HG03066 (cell line): ENCODE measurements at regions not wholly inside any gene's neighbourhood (a gene's known extent, or its start where the extent isn't known, plus 50 kb on each side); places are given as distances from the start of the nearest gene placed in this dataset.

Experiments
- ATAC-seq: cut with Tn5 transposase; IDR thresholded peaks from one replicate; pipeline ENCODE4 v1.9.1; 2021; ENCODE audit warnings: low read depth; ENCODE audit not compliant: unreplicated experiment

GRCh38 chr6:91694016-91694654 lies 1107.3 kb upstream of the MAP3K7 start:
- no peak for ATAC-seq

GRCh38 chr6:91691449-91691848 lies 1104.6 kb upstream of the MAP3K7 start:
- no peak for ATAC-seq

DNA sequence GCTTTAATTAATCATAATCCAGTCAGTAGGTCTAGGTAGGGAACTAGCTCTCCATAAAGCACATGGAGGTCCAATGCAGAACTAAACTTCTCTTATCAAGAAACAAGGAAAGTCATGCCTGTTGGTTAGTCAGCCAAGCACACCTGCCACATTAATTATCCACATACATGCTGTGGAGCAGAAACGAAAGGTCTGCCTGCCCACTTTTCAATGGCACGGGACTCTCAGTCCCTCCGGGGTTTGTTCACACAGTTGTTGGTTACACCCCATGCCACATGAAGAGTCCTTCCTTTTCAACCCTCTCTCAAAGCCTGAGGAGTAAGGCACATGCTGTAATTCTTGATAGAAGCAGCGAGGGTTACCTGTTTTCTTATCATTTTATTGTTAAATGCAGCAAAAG lies 1096.4 kb upstream of the MAP3K7 start:
- no peak for ATAC-seq

DNA sequence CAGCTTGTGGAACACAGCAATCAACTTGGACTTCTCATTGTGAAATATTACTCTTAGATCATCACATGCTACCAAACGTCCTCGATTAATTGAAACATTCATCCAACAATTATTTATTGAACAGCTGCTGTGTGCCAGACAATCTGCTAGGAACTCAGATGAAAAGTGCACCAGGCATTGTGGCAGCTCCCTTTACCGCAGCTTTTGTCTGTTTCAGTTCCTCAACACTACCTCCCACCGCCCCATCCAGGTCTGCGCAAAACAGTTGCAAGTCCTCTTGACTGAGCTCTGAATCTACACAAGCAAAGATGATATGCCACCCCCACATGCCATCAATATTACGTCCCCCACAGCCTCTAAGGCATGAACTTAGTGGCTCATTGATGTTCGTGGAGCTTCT lies 1094.4 kb upstream of the MAP3K7 start:
- ATAC-seq, result no peak

DNA sequence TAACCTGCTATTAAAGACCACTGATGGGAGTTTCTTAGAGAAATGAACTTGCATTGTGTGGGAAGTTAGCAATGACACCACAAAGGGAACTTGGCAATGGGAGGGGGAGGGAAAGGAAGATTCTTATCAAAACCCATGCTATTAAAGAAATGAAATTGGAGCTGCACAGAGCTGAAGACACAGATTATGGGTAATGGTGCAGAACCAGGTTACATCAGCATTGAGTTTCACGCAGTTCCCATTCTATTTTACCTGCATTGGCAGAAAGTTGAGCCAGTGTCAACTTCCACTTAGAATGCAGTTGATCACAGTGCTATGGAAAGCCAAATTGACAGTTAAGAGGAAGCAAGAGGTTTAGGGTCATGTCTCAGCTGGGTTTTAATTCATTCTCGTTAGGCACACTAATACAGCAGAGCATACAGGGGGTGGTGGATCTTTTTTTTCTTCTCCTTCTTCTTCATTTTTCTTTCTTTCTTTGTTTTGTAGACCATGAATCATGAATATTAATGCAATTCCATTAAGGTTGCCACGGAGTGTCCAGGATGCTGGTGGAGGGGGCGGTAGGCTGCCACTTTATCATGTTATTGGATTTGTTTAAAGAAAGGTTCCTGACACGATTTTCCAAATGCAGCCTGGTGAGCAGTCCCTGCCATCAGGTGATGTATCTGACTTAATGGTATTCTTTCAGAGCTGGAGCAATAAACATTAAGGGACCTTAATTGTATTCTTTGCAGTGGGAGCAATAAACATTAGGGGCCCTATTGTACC lies 1092.0 kb upstream of the MAP3K7 start:
- no peak for ATAC-seq

DNA sequence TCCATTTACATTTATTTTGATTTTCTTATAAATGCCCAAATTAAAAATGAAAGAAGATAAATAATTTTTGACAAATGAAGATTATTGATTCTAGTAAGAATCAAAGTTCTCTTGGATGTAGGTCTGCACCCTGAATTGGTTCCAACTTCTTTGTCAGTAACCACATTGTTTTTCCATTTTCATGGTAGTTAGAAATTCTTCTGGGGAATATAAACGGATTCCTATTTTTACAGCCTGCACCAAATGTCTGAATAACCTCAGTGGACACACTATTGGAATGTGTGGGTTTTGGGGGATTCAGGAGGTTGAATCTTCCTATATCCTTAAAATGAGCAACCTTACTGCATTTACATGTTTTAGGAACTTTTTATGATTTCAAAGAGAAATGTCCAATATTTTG lies 1085.3 kb upstream of the MAP3K7 start:
- no peak for ATAC-seq

GRCh38 chr6:91669871-91670268 lies 1083.0 kb upstream of the MAP3K7 start:
- no peak for ATAC-seq

GRCh38 chr6:91669154-91669870 lies 1082.4 kb upstream of the MAP3K7 start:
- ATAC-seq, result no peak

- no peak for ATAC-seq
Observed at GRCh38 chr6:91667596-91667995, 1080.7 kb upstream of the MAP3K7 start.

DNA sequence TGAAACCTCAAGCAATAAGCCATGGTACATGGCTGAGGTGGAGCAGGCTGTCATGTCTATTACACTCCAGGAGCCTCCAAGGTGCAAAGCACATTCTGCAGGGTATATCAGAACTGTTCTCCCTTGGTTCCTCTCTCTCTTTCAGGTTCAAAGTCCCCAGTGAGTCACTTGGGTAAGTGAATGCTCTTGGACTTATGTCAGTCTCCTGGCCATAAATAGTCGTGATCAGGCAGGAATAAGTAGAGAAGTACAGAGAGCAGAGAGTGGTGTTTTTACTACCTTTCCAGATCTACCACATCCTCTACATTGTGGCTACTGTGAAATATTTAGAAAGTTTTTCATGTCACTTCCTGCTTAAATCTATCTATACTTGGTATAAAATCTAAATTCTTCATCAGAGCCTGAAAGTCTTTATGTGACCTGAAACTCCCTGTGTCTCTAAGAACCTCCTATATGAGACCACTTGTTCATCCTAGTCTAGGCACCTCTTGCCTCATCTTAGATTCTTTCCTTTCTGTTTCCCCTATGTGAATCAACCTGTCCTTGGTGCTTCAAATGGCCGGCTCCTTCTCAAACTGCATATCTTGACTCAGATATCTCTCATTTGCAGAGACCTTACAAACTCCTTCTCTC lies 1077.6 kb upstream of the MAP3K7 start:
- no peak for ATAC-seq

- no peak for ATAC-seq
Observed at GRCh38 chr6:91660893-91661292, 1074.0 kb upstream of the MAP3K7 start.

GRCh38 chr6:91659891-91660290 lies 1073.0 kb upstream of the MAP3K7 start:
- ATAC-seq, result no peak

- ATAC-seq, result no peak
Observed at GRCh38 chr6:91654793-91655192, 1067.9 kb upstream of the MAP3K7 start.

DNA sequence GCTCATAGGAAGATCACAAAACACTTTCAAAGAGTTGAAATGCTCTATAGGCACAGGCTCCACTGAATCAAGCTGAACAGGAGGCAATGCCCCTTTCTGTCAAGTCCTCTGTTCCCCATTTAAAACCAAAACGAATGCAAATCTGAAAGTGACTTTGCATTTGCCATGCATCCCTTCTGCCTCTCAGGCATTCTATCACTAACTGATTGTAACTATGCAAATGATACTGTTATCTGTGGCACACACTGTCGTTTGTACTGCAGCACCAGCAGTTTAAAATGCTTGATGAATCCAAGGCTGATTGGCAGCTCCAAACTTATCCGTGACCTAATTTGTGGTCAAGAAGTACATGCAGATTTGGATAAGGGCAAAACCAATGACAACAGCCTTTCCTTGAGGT lies 1067.5 kb upstream of the MAP3K7 start:
- no peak for ATAC-seq

- no peak for ATAC-seq
Observed at GRCh38 chr6:91653895-91654294, 1067.0 kb upstream of the MAP3K7 start.

GRCh38 chr6:91653076-91653723 lies 1066.3 kb upstream of the MAP3K7 start:
- no peak for ATAC-seq

DNA sequence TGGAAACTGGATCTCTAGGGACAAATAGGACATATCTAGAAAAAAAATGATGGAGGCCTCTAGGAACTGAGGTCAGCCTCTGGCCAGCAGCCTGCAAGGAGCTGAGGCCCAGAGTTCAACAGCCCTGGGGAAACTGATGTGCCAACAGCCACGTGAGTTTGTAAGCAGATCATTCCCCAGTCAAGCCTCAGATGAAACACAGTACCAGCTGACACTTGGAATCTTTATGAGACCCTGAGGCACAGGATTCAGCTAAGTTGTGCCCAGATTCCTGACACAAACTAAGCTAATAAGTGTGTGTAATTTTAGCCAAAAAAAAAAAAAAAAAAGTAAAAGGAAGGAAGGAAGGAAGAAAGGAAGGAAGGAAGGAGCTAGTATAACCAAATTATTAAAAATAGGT lies 1059.8 kb upstream of the MAP3K7 start:
- ATAC-seq, result no peak

DNA sequence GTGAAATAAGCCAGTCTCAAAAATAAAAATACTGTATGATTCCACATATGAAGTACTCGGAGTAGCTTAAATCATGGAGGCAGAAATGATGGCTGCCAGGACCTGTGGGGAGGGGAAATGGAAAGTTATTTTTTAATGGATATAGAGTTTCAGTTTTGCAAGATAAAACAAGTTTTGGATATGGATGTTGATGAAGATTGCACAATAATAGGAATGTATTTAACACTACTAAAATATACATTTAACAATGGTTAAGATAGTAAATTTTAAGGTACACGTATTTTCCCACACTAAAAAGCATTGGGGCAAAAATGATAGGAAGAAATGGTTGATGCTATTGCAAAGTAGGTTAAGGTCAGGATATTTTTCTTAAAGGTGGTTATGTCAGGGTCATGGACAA lies 1058.9 kb upstream of the MAP3K7 start:
- no peak for ATAC-seq

DNA sequence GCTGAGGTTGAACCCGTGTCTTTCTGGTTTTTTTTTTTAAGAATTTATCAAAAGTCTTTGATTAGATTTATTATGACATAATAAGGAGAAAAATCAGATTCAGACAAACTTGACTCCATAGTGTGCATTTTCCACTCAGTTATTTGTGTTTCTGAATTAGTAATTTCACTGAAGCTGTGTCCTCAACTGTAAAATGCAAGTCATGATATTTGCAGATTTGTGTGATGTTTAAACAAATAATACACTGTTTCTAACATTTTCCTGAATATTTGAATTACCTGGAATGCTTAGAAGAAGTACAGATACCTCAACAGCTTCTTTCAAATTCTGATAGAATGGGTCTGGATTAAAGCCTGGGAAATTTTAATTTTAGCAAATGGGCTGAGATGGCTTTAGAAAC lies 1050.3 kb upstream of the MAP3K7 start:
- ATAC-seq, result no peak

GRCh38 chr6:91634791-91635190 lies 1047.9 kb upstream of the MAP3K7 start:
- no peak for ATAC-seq
